CD8-positive, alpha-beta memory T cell (primary cell): ENCODE measurements at regions not wholly inside any gene's neighbourhood (a gene's known extent, or its start where the extent isn't known, plus 50 kb on each side); places are given as distances from the start of the nearest gene placed in this dataset.

Source experiments
- CTCF ChIA-PET: fragments of 350-600 bp; sonication (Branson Sonifier 250); formaldehyde crosslinking; loops from one replicate; lab custom pipeline; 2021; ENCODE audit warnings: antibody characterized with exemption; lab: Charles Lee
- POLR2A ChIA-PET: fragments of 350-600 bp; sonication (Branson Sonifier 250); formaldehyde crosslinking; loops from one replicate; lab custom pipeline; 2021; ENCODE audit warnings: antibody characterized with exemption; lab: Charles Lee
- DNase-seq, 5 donors: peaks; one replicate each; pipeline versions ENCODE4 v3.0.0 to v3.0.0-alpha.2; 2020 to 2022; ENCODE audit warnings: mixed read lengths in 1 of 5
- H3K27ac ChIP-seq: one replicate; pipeline ENCODE4 v1.7.0; 2013; ENCODE audit warnings: low read depth, mild to moderate bottlenecking, low read length, moderate library complexity
- H3K27me3 ChIP-seq: 2 replicates; pipeline ENCODE4 v1.7.0; 2013; ENCODE audit warnings: low read length, mild to moderate bottlenecking; ENCODE audit not compliant: insufficient read depth, poor library complexity, severe bottlenecking
- H3K36me3 ChIP-seq: 2 replicates; pipeline ENCODE4 v1.7.0; 2013; ENCODE audit warnings: mild to moderate bottlenecking, low read length, moderate library complexity; ENCODE audit not compliant: insufficient read depth
- H3K4me1 ChIP-seq: 2 replicates; pipeline ENCODE4 v1.7.0; 2013; ENCODE audit warnings: mild to moderate bottlenecking, low read length, moderate library complexity; ENCODE audit not compliant: insufficient read depth
- H3K4me3 ChIP-seq: 2 replicates; pipeline ENCODE4 v1.7.0; 2013; ENCODE audit warnings: mild to moderate bottlenecking, low read length
- H3K9me3 ChIP-seq: 2 replicates; pipeline ENCODE4 v1.7.0; 2013; ENCODE audit warnings: mild to moderate bottlenecking, low read length
- H3K27ac Mint-ChIP-seq, 8 donors: one replicate each; pipeline ENCODE4 v1.8.0; 2020 to 2021; ENCODE audit warnings: mixed read lengths in 8 of 8, mild to moderate bottlenecking in 6 of 8, inconsistent platforms in 3 of 8, moderate library complexity in 3 of 8
- H3K27me3 Mint-ChIP-seq, 2 donors: one replicate each; pipeline ENCODE4 v1.8.0; 2020 to 2021; ENCODE audit warnings: mixed read lengths in 2 of 2, mild to moderate bottlenecking in 1 of 2, moderate library complexity in 1 of 2
- H3K36me3 Mint-ChIP-seq, 3 donors: one replicate each; pipeline ENCODE4 v1.8.0; 2020 to 2021; ENCODE audit warnings: mixed read lengths in 3 of 3, inconsistent platforms in 1 of 3, mild to moderate bottlenecking in 1 of 3
- H3K4me1 Mint-ChIP-seq, 3 donors: one replicate each; pipeline ENCODE4 v1.8.0; 2020 to 2021; ENCODE audit warnings: mixed read lengths in 3 of 3, inconsistent platforms in 1 of 3, mild to moderate bottlenecking in 1 of 3
- H3K4me3 Mint-ChIP-seq, 7 donors: one replicate each; pipeline ENCODE4 v1.8.0; 2020 to 2021; ENCODE audit warnings: mixed read lengths in 7 of 7, mild to moderate bottlenecking in 6 of 7, moderate library complexity in 4 of 7, inconsistent platforms in 2 of 7
- H3K9me3 Mint-ChIP-seq, 5 donors: one replicate each; pipeline ENCODE4 v1.8.0; 2020 to 2022; ENCODE audit warnings: mixed read lengths in 5 of 5, mild to moderate bottlenecking in 3 of 5, moderate library complexity in 2 of 5, inconsistent platforms in 1 of 5

DNA sequence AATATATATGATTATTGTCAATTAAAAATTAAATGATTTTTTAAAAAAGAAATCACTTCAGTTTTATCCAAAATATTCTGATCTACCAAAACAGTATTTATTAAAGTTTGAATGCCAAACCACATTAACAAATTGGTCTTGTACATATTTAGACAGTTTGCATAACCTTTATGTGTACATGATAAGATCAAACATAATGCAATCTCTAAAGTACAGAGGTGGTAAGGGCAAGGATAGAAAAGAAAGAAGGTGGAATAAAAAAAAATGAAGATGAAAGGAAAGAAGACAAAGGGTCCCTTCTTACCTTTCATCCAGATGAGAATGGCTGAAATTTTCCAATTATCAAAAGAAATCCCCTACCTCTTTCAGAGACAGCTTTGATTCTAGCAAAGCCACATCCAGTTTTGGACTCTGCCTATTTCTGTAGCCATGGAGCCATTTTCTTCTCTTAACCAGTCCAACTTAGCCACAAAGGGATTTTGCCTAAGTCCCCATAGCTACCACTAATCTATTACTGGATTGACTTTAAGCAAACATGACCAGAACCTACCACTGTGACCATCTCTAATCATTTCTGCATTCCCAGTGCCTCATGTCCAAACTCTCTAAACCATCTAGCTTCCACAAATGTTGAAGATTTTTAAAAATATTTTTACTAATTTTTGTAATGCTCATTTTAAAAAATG is 133.3 kb upstream of the TRPM3 start:
- Mint-ChIP-seq H3K9me3 (peaks cover 0 to 4% (median 0%) of the 10 kb centered on the region in 5 donors), H3K27ac (no peak overlapping the region), H3K4me1 (no peaks in the 10 kb centered on the region), H3K36me3 (no peaks in the 10 kb centered on the region), H3K27me3 (peaks cover 0 to 9% of the 10 kb centered on the region in 2 donors), H3K4me3 (no peak overlapping the region)
- H3K27ac ChIP-seq, result no peak overlapping the region
- ChIA-PET POLR2A (no interaction called here), CTCF (no interaction called here)
- H3K4me3 ChIP-seq, result no peak overlapping the region
- H3K36me3 ChIP-seq, result no peaks in the 10 kb centered on the region
- H3K4me1 ChIP-seq, result no peaks in the 10 kb centered on the region
- peaks cover 4% of the 10 kb centered on the region for H3K27me3 ChIP-seq
- no peak for DNase-seq
- no peaks in the 10 kb centered on the region for H3K9me3 ChIP-seq

DNA sequence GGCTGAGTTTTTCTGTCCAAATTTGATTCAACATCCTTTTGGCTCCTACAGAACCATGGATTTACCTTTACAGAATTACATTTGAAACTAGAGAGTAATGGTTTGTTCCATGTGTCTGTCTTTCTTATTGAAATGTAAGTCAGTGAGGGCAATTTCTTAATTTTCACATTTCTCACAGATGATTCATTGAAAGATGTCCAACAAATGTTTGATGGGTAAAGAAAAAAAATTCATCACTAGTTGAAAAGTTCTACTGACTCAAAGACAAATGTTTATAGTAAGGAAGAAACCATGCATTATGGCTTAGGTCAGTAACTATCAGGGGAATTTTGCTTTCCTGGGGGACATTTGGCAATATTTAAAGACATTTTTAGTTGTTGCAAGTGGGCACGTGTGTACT is 131.6 kb upstream of the TRPM3 start:
- H3K4me1 ChIP-seq, result no peaks in the 10 kb centered on the region
- DNase-seq, result no peak
- H3K9me3 Mint-ChIP-seq, result peaks cover 0 to 2% (median 0%) of the 10 kb centered on the region in 5 donors
- H3K4me1 Mint-ChIP-seq, result no peaks in the 10 kb centered on the region
- no peaks in the 10 kb centered on the region for H3K36me3 Mint-ChIP-seq
- peaks cover 0 to 9% of the 10 kb centered on the region in 2 donors for H3K27me3 Mint-ChIP-seq
- no peak overlapping the region for H3K4me3 ChIP-seq
- ChIA-PET POLR2A (no interaction called here), CTCF (no interaction called here)
- no peak overlapping the region for H3K4me3 Mint-ChIP-seq
- no peak overlapping the region for H3K27ac ChIP-seq
- peaks cover 4% of the 10 kb centered on the region for H3K27me3 ChIP-seq
- no peak overlapping the region for H3K27ac Mint-ChIP-seq
- no peaks in the 10 kb centered on the region for H3K9me3 ChIP-seq
- no peaks in the 10 kb centered on the region for H3K36me3 ChIP-seq

DNA sequence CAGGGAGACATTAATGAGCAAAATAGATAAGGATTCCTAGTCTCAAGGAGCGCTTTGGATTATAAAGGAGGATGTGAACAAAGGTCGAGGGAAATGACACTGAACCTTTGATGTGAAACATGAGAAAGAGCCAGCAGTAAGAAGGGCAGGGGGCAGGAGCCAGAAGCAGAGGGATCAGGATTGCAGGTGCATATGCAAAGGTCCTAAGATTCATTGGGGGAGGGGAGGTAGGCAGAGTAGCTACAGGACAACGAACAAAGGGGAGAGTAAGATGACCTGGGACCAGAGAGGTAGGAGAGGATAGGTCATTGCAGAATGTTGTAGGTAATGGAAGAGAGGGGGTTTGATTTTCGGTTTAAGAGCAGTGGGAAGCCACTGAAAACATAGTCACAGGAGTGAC is 129.2 kb upstream of the TRPM3 start:
- Mint-ChIP-seq H3K27me3 (peaks cover 0 to 9% of the 10 kb centered on the region in 2 donors), H3K36me3 (no peaks in the 10 kb centered on the region), H3K4me1 (no peaks in the 10 kb centered on the region), H3K4me3 (no peak overlapping the region), H3K9me3 (peaks cover 0 to 2% (median 0%) of the 10 kb centered on the region in 5 donors), H3K27ac (no peak overlapping the region)
- Histone ChIP-seq H3K36me3 (no peaks in the 10 kb centered on the region), H3K27me3 (peaks cover 4% of the 10 kb centered on the region), H3K9me3 (no peaks in the 10 kb centered on the region), H3K4me3 (no peak overlapping the region), H3K27ac (no peak overlapping the region), H3K4me1 (no peaks in the 10 kb centered on the region)
- ChIA-PET CTCF (interaction anchor here (1.3 kb wide), 1 partner anchor 610 kb away, joined by 5 read pairs; no protein-coding TSS in a partner anchor), POLR2A (no interaction called here)
- DNase-seq, result no peak

DNA sequence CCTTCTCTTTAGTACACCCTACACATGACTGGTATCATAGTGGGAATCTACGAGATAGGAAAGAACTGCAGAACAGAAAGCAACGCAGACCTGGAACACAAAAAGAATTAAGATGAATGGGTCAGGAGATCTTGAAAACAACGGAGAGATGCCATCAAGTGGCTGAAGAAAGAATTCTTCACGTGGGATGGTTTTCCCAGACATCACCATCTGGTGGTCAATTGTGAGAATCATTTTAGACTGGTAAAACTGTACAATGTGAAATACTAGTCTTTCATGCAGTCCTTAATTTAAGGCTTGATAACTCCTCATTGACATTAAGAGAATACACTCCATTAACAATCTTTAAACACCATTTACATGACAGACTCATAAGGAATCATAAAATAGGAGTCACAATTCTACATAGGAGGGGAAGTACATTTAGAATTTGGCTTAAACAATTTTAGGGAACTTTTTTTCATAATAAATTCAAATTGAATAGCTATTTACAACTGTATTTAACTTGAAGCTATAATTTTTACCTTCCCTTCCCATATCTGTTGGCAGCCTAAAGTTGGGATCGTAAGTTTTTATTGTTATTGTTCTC is 128.4 kb upstream of the TRPM3 start:
- peaks cover 0 to 10% of the 10 kb centered on the region in 2 donors for H3K27me3 Mint-ChIP-seq
- no peaks in the 10 kb centered on the region for H3K36me3 Mint-ChIP-seq
- DNase-seq, result no peak
- ChIA-PET POLR2A (no interaction called here), CTCF (interaction anchor here (1.3 kb wide), 1 partner anchor 609 kb away, joined by 5 read pairs; no protein-coding TSS in a partner anchor)
- no peaks in the 10 kb centered on the region for H3K4me1 ChIP-seq
- H3K27me3 ChIP-seq, result peaks cover 4% of the 10 kb centered on the region
- H3K9me3 Mint-ChIP-seq, result no peaks in the 10 kb centered on the region
- H3K27ac Mint-ChIP-seq, result peak overlapping the region in 1 of 8 donors; percentile 9
- H3K9me3 ChIP-seq, result no peaks in the 10 kb centered on the region
- H3K27ac ChIP-seq, result no peak overlapping the region
- no peak overlapping the region for H3K4me3 ChIP-seq
- no peak overlapping the region for H3K4me3 Mint-ChIP-seq
- no peaks in the 10 kb centered on the region for H3K4me1 Mint-ChIP-seq
- H3K36me3 ChIP-seq, result no peaks in the 10 kb centered on the region

DNA sequence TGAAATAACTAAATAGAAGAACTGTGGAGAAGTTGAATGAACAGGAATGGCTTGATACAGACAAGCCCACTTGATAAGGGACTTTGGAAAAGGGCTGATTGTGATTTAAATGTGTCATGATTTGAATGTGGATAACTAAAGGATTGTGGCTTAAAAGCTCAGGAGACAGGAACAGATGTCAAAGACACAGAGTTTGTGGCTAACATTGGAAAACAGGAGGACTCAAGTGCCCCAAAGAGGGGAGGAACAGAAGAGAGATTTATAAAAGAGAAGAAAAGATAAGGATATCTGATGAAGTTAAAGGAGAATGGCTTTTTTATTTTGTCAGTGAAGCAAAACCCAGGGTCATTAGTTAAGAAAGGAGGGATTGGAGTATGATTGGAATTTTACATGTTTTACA is 124.2 kb upstream of the TRPM3 start:
- H3K4me3 Mint-ChIP-seq, result no peak overlapping the region
- H3K36me3 Mint-ChIP-seq, result no peaks in the 10 kb centered on the region
- no peak overlapping the region for H3K27ac Mint-ChIP-seq
- no peaks in the 10 kb centered on the region for H3K4me1 Mint-ChIP-seq
- ChIA-PET POLR2A (no interaction called here), CTCF (no interaction called here)
- peaks cover 4 to 9% of the 10 kb centered on the region in 2 donors for H3K27me3 Mint-ChIP-seq
- H3K4me1 ChIP-seq, result no peaks in the 10 kb centered on the region
- H3K27ac ChIP-seq, result no peak overlapping the region
- H3K36me3 ChIP-seq, result no peaks in the 10 kb centered on the region
- DNase-seq, result no peak
- no peaks in the 10 kb centered on the region for H3K27me3 ChIP-seq
- H3K9me3 Mint-ChIP-seq, result no peaks in the 10 kb centered on the region
- H3K4me3 ChIP-seq, result no peak overlapping the region
- no peaks in the 10 kb centered on the region for H3K9me3 ChIP-seq

DNA sequence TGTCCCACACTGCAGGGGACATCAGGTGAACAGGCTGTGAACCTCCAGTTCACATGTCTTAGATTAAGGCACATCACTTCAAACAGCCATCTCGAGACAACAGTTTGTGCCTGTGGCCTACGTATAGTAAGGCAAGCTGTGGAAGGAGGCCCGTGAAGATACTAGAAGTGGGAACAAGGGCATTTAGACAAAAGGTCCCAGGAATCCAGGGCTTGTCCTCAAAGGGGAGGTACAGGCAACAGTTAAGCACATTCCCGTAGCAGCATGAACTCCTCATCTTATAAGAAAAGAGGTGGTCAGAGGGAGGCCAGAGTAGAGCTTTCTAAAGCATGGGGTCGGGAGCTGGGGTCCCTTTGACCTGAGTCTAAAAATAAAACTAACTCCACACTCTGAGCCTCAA is 122.5 kb upstream of the TRPM3 start:
- Histone ChIP-seq H3K27me3 (no peaks in the 10 kb centered on the region), H3K4me1 (no peaks in the 10 kb centered on the region), H3K9me3 (no peaks in the 10 kb centered on the region), H3K36me3 (no peaks in the 10 kb centered on the region), H3K27ac (no peak overlapping the region), H3K4me3 (no peak overlapping the region)
- Mint-ChIP-seq H3K27me3 (peaks cover 4 to 9% of the 10 kb centered on the region in 2 donors), H3K9me3 (no peaks in the 10 kb centered on the region), H3K36me3 (no peaks in the 10 kb centered on the region), H3K4me1 (no peaks in the 10 kb centered on the region), H3K4me3 (no peak overlapping the region), H3K27ac (no peak overlapping the region)
- ChIA-PET CTCF (no interaction called here), POLR2A (no interaction called here)
- no peak for DNase-seq

DNA sequence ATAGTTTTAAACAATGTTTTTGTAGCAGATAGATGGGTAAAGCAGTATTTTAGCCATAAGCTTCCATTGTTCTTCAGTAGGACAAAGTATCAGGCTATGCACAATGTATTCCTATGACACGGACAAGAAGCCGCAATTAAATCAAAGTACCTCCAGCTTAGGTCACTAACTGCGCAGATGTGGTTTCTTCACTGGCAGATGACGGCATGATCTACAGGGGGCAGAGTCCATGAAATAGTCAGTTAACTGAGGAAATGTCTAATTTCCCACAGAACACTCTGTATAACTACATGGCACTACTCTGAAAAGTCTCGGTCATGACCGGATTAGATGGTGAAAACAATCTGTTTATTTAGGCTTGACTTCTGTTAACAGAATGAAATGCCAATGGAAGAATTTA is 120.7 kb upstream of the TRPM3 start:
- Histone ChIP-seq H3K9me3 (no peaks in the 10 kb centered on the region), H3K4me1 (no peaks in the 10 kb centered on the region), H3K36me3 (no peaks in the 10 kb centered on the region), H3K27ac (no peak overlapping the region), H3K4me3 (no peak overlapping the region), H3K27me3 (no peaks in the 10 kb centered on the region)
- Mint-ChIP-seq H3K27ac (no peak overlapping the region), H3K4me1 (no peaks in the 10 kb centered on the region), H3K4me3 (no peak overlapping the region), H3K36me3 (no peaks in the 10 kb centered on the region), H3K27me3 (peaks cover 4 to 9% of the 10 kb centered on the region in 2 donors), H3K9me3 (no peaks in the 10 kb centered on the region)
- no peak for DNase-seq
- POLR2A ChIA-PET, result no interaction called here
- CTCF ChIA-PET, result no interaction called here

DNA sequence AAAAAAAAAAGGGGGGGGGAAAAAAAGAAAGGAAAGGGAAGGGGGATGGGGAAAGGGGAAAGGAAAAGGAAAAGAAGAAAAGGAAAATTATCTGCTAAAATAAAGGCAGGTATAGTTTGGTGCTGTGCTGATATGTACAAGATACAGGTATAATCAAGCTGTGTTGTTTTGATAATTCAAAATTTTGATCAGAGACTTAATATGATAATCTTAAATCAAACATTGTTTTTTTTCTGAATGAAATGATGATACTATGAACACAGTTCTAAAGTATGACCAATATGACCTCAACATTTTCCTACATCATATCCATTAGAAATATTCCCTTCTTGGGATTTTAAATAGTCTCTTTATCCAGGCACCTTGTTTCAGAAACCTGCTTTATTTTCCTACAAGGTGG is 115.6 kb upstream of the TRPM3 start:
- Mint-ChIP-seq H3K27ac (no peak overlapping the region), H3K36me3 (no peaks in the 10 kb centered on the region), H3K4me3 (no peak overlapping the region), H3K4me1 (no peaks in the 10 kb centered on the region), H3K9me3 (no peaks in the 10 kb centered on the region), H3K27me3 (peaks cover 0 to 7% of the 10 kb centered on the region in 2 donors)
- Histone ChIP-seq H3K9me3 (no peaks in the 10 kb centered on the region), H3K4me1 (no peaks in the 10 kb centered on the region), H3K27ac (no peak overlapping the region), H3K27me3 (no peaks in the 10 kb centered on the region), H3K4me3 (no peak overlapping the region), H3K36me3 (no peaks in the 10 kb centered on the region)
- no peak for DNase-seq
- CTCF ChIA-PET, result no interaction called here
- POLR2A ChIA-PET, result no interaction called here
